Activated CD8-positive, alpha-beta T cell treated with anti-CD3 and anti-CD28 coated beads, Interleukin-2, amount 10 ng/mL, durations not matched to agents 7 days and 5 days (primary cell): ENCODE measurements at regions not wholly inside any gene's neighbourhood (a gene's known extent, or its start where the extent isn't known, plus 50 kb on each side); places are given as distances from the start of the nearest gene placed in this dataset.

Experiments
- ATAC-seq: fragments of 150-1000 bp; cut with Tn5 transposase; one replicate; pipeline ENCODE4 v1.10.0; 2021; ENCODE audit warnings: moderate library complexity
- CTCF ChIA-PET: fragments of 350-600 bp; sonication (Branson Sonifier 250); formaldehyde crosslinking; loops from one replicate; lab custom pipeline; 2021; ENCODE audit warnings: antibody characterized with exemption; lab: Charles Lee
- POLR2A ChIA-PET: fragments of 350-600 bp; sonication (Branson Sonifier 250); formaldehyde crosslinking; loops from one replicate; lab custom pipeline; 2021; ENCODE audit warnings: antibody characterized with exemption; lab: Charles Lee
- DNase-seq: peaks from one replicate; pipeline ENCODE4 v3.0.0-alpha.2; 2020
- H3K27ac Mint-ChIP-seq: one replicate; pipeline ENCODE4 v1.8.0; 2021; ENCODE audit warnings: mild to moderate bottlenecking, mixed read lengths
- H3K27me3 Mint-ChIP-seq: one replicate; pipeline ENCODE4 v1.8.0; 2021; ENCODE audit warnings: low read depth, mixed read lengths
- H3K36me3 Mint-ChIP-seq: one replicate; pipeline ENCODE4 v1.8.0; 2021; ENCODE audit warnings: low read depth, mixed read lengths
- H3K4me1 Mint-ChIP-seq: one replicate; pipeline ENCODE4 v1.8.0; 2021; ENCODE audit warnings: low read depth, mixed read lengths
- H3K4me3 Mint-ChIP-seq: one replicate; pipeline ENCODE4 v1.8.0; 2021; ENCODE audit warnings: mild to moderate bottlenecking, mixed read lengths
- H3K9me3 Mint-ChIP-seq: one replicate; pipeline ENCODE4 v1.8.0; 2022; ENCODE audit warnings: mixed read lengths; ENCODE audit not compliant: insufficient read depth

DNA sequence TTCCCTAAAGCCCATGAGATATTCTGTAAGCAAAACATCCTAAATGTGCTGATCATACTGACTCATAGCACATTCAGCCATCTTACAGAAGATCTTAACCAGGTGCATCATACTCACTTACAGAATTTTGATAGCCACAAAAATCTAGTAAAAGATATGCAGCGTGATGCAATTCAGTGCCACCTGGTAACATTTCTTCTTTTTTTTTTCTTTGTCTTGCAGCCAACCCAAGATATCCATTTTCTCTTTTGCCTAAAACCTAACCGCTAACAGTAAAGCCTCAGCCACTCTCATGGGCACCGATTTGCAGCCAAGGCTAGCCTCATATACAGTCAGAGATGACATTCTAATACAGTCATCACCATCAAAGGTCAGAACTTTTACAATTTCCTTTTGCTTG lies 293.3 kb downstream of the HACE1 start:
- Mint-ChIP-seq H3K27ac (no peak overlapping the region), H3K27me3 (no peaks in the 10 kb centered on the region), H3K4me1 (no peaks in the 10 kb centered on the region), H3K9me3 (no peaks in the 10 kb centered on the region), H3K4me3 (no peak overlapping the region), H3K36me3 (no peaks in the 10 kb centered on the region)
- ATAC-seq = no peak
- ChIA-PET POLR2A (no interaction called here), CTCF (no interaction called here)
- DNase-seq = no peak

DNA sequence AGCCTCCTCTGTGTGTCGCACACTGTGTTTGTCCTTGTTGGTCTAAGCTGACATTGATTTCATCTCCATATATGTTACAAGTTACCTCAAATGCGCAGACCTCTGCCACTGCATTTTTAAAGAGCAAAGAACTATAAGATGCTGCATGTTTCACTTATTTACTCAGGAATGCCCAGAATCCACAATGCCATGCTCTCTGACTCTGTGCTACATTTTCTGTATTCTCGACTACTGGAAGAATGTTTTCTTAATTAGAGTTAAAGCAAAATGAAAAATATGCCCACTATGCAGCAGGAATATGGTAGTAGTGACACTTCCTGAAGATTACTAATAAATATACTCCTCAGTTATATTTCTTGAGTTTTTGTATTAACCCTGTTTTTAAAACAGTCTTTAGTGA lies 296.4 kb downstream of the HACE1 start:
- Mint-ChIP-seq H3K36me3 (no peaks in the 10 kb centered on the region), H3K4me3 (no peak overlapping the region), H3K9me3 (no peaks in the 10 kb centered on the region), H3K27me3 (peaks cover 5% of the 10 kb centered on the region), H3K4me1 (no peaks in the 10 kb centered on the region), H3K27ac (no peak overlapping the region)
- CTCF ChIA-PET = interaction anchor here (1.5 kb wide), 1 partner anchor 37 kb away, joined by 6 read pairs; no protein-coding TSS in a partner anchor
- no peak for ATAC-seq
- no peak for DNase-seq
- POLR2A ChIA-PET = no interaction called here

DNA sequence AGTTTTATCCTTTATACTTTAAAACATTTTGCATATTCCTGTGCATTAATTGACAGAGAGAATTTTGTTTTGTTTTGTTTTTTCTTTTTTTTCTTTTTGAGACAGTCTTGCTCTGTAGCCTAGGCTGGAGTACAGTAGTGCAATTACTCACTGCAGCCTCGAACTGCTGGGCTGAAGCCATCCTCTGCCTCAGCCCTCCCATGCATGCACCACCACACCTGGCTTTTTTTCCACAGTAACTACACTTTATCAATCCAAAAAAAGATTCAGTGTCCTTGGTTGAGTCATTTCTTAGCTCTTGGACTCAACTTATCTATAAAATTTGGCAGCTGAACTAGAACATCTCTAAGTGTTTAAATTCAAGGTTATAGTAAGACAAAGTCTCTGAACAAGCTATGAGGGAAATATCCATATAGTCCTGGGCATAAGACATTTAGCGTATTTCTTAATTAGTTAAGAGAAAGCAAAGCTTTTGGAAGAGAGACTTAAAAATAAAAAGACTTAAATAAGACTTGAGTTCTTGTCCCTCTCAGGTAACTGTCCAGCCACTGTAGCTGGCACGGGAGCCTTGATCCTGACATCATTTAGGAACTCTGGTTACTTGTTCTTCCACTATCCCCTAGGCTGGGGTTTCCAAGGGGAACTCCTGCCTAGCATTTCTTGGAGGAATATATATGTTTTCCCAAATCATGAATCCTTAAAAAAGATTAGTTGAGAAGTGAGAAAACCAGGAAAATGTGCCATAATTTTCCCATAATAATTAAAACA lies 300.1 kb downstream of the HACE1 start:
- no peaks in the 10 kb centered on the region for H3K36me3 Mint-ChIP-seq
- H3K4me1 Mint-ChIP-seq = no peaks in the 10 kb centered on the region
- ChIA-PET POLR2A (no interaction called here), CTCF (no interaction called here)
- no peak overlapping the region for H3K27ac Mint-ChIP-seq
- H3K4me3 Mint-ChIP-seq = no peak overlapping the region
- DNase-seq (no peak), ATAC-seq (no peak)
- H3K27me3 Mint-ChIP-seq = peaks cover 8% of the 10 kb centered on the region
- no peaks in the 10 kb centered on the region for H3K9me3 Mint-ChIP-seq

DNA sequence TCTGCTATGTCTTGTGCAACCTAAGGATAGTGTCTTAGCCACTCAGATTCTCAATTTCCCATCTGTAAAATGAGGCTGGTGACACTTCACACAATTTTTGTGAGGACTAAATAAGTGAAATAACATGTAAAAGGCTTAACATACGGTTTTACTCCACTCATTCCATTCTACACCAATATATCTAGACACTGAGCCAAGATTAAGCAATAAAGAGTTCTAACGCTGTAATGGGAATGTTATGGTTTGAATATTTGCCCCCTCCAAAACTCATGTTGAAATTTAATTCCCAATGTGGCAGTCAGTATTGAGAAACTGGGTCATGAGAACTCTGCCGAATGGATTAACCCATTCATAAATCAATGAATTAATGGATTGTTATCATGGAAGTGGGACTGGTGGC lies 301.0 kb downstream of the HACE1 start:
- ChIA-PET POLR2A (no interaction called here), CTCF (no interaction called here)
- ATAC-seq = no peak
- peaks cover 8% of the 10 kb centered on the region for H3K27me3 Mint-ChIP-seq
- no peaks in the 10 kb centered on the region for H3K4me1 Mint-ChIP-seq
- no peak overlapping the region for H3K4me3 Mint-ChIP-seq
- H3K27ac Mint-ChIP-seq = no peak overlapping the region
- DNase-seq = no peak
- no peaks in the 10 kb centered on the region for H3K36me3 Mint-ChIP-seq
- no peaks in the 10 kb centered on the region for H3K9me3 Mint-ChIP-seq

DNA sequence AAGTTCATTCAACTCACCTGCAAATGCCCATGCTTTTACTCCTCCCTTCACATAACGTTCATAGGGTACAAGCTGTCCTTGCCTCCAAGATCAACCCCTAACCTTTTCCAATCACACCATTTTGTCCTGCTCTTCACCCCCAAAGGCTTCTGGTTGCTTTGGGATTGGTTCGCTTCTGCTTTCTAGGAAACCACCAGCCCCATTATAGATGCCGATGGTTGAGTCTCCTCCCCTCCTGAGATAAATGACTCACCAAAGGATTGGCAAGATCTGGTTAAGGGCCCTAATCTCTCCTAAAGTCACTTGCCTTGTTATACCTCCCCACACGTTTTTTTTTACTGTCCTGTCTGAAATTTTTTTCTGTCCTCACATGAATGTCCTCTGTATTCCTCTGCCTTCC lies 311.4 kb downstream of the HACE1 start:
- peaks cover 4% of the 10 kb centered on the region for H3K27me3 Mint-ChIP-seq
- ChIA-PET POLR2A (no interaction called here), CTCF (no interaction called here)
- H3K27ac Mint-ChIP-seq = no peak overlapping the region
- DNase-seq (no peak), ATAC-seq (no peak)
- H3K4me3 Mint-ChIP-seq = no peak overlapping the region
- H3K36me3 Mint-ChIP-seq = no peaks in the 10 kb centered on the region
- H3K4me1 Mint-ChIP-seq = no peaks in the 10 kb centered on the region
- H3K9me3 Mint-ChIP-seq = no peaks in the 10 kb centered on the region

DNA sequence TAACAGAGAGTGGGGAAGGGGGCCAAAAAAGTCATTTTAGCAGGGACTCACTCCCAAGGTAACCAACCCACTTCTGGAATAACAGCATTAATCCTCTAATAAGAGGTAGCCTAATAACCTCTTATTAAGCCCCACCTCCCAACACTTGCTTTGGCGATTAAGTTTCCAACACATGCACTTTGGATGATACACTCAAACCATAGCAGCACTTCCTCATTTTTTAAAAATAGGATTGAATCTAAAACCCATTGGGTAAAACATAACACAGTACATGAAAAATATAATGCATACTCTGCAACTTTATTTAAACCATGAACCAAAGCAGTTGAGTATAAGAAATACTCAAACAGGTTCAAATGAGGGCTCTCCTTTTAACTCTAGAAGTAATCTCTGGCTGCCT lies 318.3 kb downstream of the HACE1 start:
- DNase-seq (no peak), ATAC-seq (no peak)
- ChIA-PET POLR2A (no interaction called here), CTCF (interaction anchor here (2.5 kb wide), 1 partner anchor 15 kb away, joined by 8 read pairs; no protein-coding TSS in a partner anchor)
- Mint-ChIP-seq H3K9me3 (no peaks in the 10 kb centered on the region), H3K36me3 (no peaks in the 10 kb centered on the region), H3K27me3 (no peaks in the 10 kb centered on the region), H3K27ac (no peak overlapping the region), H3K4me1 (no peaks in the 10 kb centered on the region), H3K4me3 (no peak overlapping the region)

DNA sequence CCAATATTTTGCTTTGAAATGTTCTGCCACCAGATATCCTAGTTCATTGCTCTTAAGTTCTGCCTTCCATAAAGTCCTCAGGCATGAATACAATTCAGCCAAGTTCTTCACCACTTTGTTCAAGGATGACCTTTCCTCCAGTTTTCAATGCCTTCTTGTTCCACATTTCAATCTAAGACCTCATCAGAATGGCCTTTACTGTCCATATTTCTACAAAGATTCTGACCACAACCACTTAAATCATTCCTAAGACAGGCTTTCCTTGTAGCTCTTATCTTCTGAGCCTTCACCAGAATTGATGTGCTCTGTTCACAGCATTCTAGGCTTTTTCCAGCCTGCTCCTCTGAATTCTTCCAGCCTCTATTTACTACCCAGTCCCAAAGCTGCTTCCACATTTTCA lies 319.0 kb downstream of the HACE1 start:
- CTCF ChIA-PET = interaction anchor here (2.5 kb wide), 1 partner anchor 15 kb away, joined by 8 read pairs; no protein-coding TSS in a partner anchor

DNA sequence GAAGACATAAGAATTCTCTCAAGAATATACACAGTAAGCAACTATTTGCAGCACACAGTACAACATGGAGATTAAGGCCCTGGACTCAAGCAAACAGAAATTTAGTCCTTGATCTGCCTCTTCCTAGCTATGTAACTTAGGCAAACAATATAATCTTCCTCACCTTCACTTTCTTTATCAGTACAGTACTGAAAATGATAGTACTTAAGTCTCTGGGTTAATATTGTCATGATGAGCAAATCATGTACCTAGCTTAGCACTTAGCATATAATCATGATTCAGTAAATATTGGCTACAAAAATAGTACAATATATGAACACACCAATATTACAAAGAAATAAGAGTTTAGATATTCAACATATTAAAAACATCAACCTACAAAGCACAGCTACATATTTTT lies 320.5 kb downstream of the HACE1 start:
- H3K9me3 Mint-ChIP-seq = no peaks in the 10 kb centered on the region
- ChIA-PET POLR2A (no interaction called here), CTCF (interaction anchor here (2.5 kb wide), 1 partner anchor 13 kb away, joined by 8 read pairs; no protein-coding TSS in a partner anchor)
- no peak overlapping the region for H3K4me3 Mint-ChIP-seq
- no peaks in the 10 kb centered on the region for H3K36me3 Mint-ChIP-seq
- no peak overlapping the region for H3K27ac Mint-ChIP-seq
- peaks cover 2% of the 10 kb centered on the region for H3K27me3 Mint-ChIP-seq
- H3K4me1 Mint-ChIP-seq = no peaks in the 10 kb centered on the region
- no peak for DNase-seq
- ATAC-seq = no peak

More for the DNA sequence above, 319.0 kb downstream of the HACE1 start:
- Mint-ChIP-seq H3K27ac (no peak overlapping the region), H3K36me3 (no peaks in the 10 kb centered on the region), H3K27me3 (peaks cover under 1% of the 10 kb centered on the region), H3K4me1 (no peaks in the 10 kb centered on the region), H3K4me3 (no peak overlapping the region), H3K9me3 (no peaks in the 10 kb centered on the region)
- DNase-seq (no peak), ATAC-seq (no peak)
- POLR2A ChIA-PET = no interaction called here

DNA sequence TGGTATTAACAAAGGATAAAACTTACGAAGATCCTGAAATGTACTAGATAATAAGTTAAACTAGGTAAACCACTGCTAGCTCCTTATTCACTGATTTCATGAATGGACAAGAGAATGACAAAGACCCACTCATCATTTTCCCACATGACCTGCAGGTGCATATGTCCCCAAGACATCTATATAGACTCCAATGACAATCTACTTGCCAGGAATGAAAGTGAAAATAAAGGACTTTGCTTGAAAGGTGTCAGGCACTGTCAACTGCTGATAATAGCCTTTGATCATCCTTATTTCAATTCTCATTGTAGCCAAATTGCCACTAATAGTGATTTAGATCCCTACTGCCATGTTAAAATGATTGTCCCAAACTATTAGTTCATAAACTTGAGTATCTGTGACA lies 321.8 kb downstream of the HACE1 start:
- ChIA-PET CTCF (interaction anchor here (3.8 kb wide), 1 partner anchor 12 kb away, joined by 16 read pairs; no protein-coding TSS in a partner anchor), POLR2A (no interaction called here)
- Mint-ChIP-seq H3K36me3 (no peaks in the 10 kb centered on the region), H3K27me3 (peaks cover 2% of the 10 kb centered on the region), H3K27ac (no peak overlapping the region), H3K9me3 (no peaks in the 10 kb centered on the region), H3K4me1 (no peaks in the 10 kb centered on the region), H3K4me3 (no peak overlapping the region)
- ATAC-seq (no peak), DNase-seq (no peak)

DNA sequence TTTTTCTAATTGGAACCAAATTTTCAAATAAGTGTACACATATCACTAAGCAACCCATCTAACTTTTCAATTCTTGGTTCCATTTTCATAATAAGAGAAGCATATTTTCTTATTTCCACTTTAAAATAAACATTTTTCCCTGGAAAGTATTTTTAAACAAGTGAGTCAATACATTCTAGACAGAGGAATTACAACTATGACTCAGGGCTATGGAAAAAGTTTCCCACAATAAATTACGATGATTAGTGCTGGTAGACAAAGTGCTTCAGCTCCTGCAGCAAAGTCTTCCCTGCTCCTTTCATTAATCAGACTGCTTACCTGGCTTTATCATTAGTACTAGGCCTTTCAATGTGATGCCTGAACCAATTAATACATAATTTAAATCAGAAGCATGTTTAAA lies 322.5 kb downstream of the HACE1 start:
- Mint-ChIP-seq H3K4me3 (no peak overlapping the region), H3K4me1 (no peaks in the 10 kb centered on the region), H3K27ac (no peak overlapping the region), H3K27me3 (peaks cover 2% of the 10 kb centered on the region), H3K9me3 (no peaks in the 10 kb centered on the region), H3K36me3 (no peaks in the 10 kb centered on the region)
- CTCF ChIA-PET = interaction anchor here (3.8 kb wide), 1 partner anchor 11 kb away, joined by 16 read pairs; no protein-coding TSS in a partner anchor
- no peak for ATAC-seq
- POLR2A ChIA-PET = no interaction called here
- no peak for DNase-seq

DNA sequence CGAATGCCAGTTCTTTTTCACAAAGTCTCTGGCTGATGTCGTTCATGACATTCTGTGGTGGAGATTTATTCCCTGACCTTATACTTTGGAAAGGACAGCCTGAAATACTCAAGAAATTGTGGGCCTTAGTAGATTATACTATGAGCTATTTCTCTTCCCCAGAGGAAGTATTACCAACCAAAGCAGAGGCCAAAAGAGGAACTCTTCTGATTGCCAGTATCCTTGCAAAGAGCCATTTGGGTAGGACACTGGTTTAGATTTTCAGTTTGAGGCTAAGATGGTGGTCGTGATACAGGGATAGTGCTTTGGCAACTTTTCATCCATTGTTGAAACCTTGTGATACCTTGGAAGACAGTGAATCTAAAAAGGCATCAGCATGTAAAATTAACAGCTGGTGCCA lies 327.3 kb downstream of the HACE1 start:
- H3K9me3 Mint-ChIP-seq = no peaks in the 10 kb centered on the region
- no peak for DNase-seq
- ChIA-PET CTCF (no interaction called here), POLR2A (no interaction called here)
- H3K27me3 Mint-ChIP-seq = peaks cover 2% of the 10 kb centered on the region
- no peak overlapping the region for H3K4me3 Mint-ChIP-seq
- H3K36me3 Mint-ChIP-seq = no peaks in the 10 kb centered on the region
- H3K4me1 Mint-ChIP-seq = no peaks in the 10 kb centered on the region
- no peak overlapping the region for H3K27ac Mint-ChIP-seq
- ATAC-seq = no peak

DNA sequence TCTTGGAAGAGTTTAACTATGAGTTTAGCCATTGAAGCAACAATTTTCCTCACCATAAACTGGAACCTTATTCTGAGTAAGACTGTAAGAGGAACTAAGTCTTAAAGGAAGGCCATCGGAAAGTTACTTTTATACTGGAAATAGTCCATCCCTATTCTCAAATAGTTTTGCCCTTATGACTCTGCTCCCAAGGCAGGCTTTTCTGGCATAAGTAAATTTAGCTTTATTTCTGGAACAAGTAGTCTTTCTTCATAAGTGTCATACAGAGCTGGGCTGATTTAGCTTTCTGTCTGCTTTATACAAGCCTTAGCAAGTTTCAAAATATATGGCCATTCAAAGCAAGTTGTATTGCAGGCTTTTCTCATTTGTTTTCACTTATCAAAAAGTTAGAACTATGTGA lies 328.1 kb downstream of the HACE1 start:
- H3K9me3 Mint-ChIP-seq = no peaks in the 10 kb centered on the region
- no peak for DNase-seq
- no peak overlapping the region for H3K27ac Mint-ChIP-seq
- H3K4me1 Mint-ChIP-seq = no peaks in the 10 kb centered on the region
- H3K36me3 Mint-ChIP-seq = no peaks in the 10 kb centered on the region
- ChIA-PET CTCF (no interaction called here), POLR2A (no interaction called here)
- H3K4me3 Mint-ChIP-seq = no peak overlapping the region
- ATAC-seq = no peak
- peaks cover 2% of the 10 kb centered on the region for H3K27me3 Mint-ChIP-seq
